ENCODE measurements at regions not wholly inside any gene's neighbourhood (a gene's known extent, or its start where the extent isn't known, plus 50 kb on each side); places are given as distances from the start of the nearest gene placed in this dataset.

DNA sequence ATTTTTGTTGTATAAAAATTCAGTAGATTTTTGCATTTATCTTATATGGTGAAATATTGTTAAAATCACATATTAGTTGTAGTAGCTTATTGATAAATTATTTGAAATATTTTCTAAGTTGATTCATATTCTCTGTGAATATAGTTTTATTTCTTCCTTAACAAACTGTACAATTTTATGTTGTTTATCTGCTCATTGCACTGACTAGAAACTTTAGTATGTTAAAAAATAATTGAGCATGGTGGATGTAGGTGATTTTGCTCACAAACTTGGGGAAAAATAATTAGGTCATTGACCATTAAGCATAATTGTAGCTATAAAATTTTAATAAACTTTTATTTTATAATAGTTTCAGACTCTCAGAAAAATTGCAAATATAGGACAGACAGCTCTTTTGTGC is 1445.3 kb upstream of the MIR17HG start:
- TF ChIP-seq FOXP1 (CRISPR knock-in tag; IDR thresholded peaks at IDR 0.05) (no peak), POLR2A (conservative IDR thresholded peaks at IDR 0.05) (no peak), CTCF (IDR thresholded peaks at IDR 0.05 in 2 of 3, conservative IDR thresholded peaks at IDR 0.05 in 1 of 3; ENCODE audit: insufficient read depth in 2 of 3, low read depth in 1 of 3, low read length in 3 of 3) (no peak), SOX6 (IDR thresholded peaks at IDR 0.05) (no peak), RNF2 (IDR thresholded peaks at IDR 0.05) (no peak), PRDM10 (IDR thresholded peaks at IDR 0.05; ENCODE audit: partially characterized antibody) (no peak), JUN (IDR thresholded peaks at IDR 0.05; ENCODE audit: borderline replicate concordance, low read depth, low read length) (no peak), JUN (CRISPR knock-in tag; IDR thresholded peaks at IDR 0.05; ENCODE audit: borderline replicate concordance) (no peak), CHAMP1 (IDR thresholded peaks at IDR 0.05) (no peak), SMARCA5 (IDR thresholded peaks at IDR 0.05) (no peak)
- TF ChIP-seq, protein P1, sequence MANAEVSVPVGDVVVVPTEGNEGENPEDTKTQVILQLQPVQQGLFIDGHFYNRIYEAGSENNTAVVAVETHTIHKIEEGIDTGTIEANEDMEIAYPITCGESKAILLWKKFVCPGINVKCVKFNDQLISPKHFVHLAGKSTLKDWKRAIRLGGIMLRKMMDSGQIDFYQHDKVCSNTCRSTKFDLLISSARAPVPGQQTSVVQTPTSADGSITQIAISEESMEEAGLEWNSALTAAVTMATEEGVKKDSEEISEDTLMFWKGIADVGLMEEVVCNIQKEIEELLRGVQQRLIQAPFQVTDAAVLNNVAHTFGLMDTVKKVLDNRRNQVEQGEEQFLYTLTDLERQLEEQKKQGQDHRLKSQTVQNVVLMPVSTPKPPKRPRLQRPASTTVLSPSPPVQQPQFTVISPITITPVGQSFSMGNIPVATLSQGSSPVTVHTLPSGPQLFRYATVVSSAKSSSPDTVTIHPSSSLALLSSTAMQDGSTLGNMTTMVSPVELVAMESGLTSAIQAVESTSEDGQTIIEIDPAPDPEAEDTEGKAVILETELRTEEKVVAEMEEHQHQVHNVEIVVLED (CRISPR knock-in tag; IDR thresholded peaks at IDR 0.05): no peak

Measured in K562 (cell line).